ENCODE measurements at regions not wholly inside any gene's neighbourhood (a gene's known extent, or its start where the extent isn't known, plus 50 kb on each side); places are given as distances from the start of the nearest gene placed in this dataset.

DNA sequence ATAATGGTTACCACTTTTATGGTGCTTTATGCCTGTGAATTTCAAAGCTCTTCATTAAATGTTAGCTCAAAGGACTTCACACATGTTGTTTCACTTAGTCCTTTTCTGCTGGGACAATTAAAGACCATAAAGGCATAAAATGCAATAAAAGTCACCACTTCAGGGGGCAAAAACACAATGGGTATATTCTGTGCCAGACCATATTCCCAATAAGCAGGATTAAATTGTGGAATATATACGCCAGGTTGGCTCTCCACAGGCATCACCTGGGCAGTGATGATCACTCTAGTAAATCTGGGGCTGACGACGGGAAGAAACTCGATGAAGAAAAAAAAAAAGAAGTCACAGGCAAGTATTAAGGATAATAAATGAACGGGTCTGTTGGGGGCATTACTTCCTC, 370.2 kb upstream of the CNTN4 start:
- 39% methylated on average over 5 of the region's 5 CpGs for WGBS

DNA sequence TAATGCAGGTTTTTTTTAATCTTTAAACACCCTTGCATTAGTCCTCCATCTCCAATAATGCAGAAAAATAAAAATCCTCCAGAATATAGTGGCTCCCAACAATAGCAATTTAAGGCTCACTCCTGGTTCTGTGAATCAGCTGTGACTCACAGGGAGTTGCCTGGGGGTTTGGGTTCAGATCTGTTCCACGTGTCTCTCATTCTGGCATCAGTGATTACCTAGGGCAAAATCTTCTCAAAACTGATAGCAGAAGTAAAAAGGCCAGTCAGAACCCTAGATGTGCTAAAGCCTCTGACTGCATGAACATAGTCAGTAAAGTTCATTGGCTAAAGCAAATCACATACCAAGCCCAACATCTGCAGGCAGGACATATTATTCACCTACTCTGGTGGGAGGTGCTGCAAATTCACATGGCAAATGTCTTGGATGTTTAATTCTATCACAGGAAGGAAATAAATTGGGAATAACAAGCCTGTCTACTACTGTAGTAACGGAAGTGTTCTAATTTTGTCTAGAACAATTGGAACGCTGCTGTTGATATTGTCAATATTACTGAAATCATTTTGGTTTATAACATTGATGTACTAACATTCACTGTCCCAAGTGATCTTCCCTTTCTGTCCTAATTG, 364.1 kb upstream of the CNTN4 start:
- WGBS = 80% methylated on average over 3 of the region's 3 CpGs
- Histone ChIP-seq H3K27ac (no peak overlapping the region), H3K27me3 (replicated peaks; ENCODE audit: insufficient read depth) (no peaks in the 10 kb centered on the region), H3K36me3 (no peaks in the 10 kb centered on the region), H3K9me3 (no peaks in the 10 kb centered on the region), H3K4me1 (replicated peaks) (no peaks in the 10 kb centered on the region), H3K4me3 (no peak overlapping the region)
- no peak for TF ChIP-seq POLR2AphosphoS5 (IDR thresholded peaks at IDR 0.05)
- TF ChIP-seq POLR2A (IDR thresholded peaks at IDR 0.05) = no peak
- TF ChIP-seq, protein P1, sequence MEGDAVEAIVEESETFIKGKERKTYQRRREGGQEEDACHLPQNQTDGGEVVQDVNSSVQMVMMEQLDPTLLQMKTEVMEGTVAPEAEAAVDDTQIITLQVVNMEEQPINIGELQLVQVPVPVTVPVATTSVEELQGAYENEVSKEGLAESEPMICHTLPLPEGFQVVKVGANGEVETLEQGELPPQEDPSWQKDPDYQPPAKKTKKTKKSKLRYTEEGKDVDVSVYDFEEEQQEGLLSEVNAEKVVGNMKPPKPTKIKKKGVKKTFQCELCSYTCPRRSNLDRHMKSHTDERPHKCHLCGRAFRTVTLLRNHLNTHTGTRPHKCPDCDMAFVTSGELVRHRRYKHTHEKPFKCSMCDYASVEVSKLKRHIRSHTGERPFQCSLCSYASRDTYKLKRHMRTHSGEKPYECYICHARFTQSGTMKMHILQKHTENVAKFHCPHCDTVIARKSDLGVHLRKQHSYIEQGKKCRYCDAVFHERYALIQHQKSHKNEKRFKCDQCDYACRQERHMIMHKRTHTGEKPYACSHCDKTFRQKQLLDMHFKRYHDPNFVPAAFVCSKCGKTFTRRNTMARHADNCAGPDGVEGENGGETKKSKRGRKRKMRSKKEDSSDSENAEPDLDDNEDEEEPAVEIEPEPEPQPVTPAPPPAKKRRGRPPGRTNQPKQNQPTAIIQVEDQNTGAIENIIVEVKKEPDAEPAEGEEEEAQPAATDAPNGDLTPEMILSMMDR (IDR thresholded peaks at IDR 0.05) = no peak
- DNase-seq (ENCODE audit: low spot score) = no peak
- intact Hi-C loops (cut with DNase I) = no loop called here

More for the DNA sequence above, 370.2 kb upstream of the CNTN4 start:
- Histone ChIP-seq H3K36me3 (no peaks in the 10 kb centered on the region), H3K27ac (no peak overlapping the region), H3K9me3 (no peaks in the 10 kb centered on the region), H3K27me3 (replicated peaks; ENCODE audit: insufficient read depth) (no peaks in the 10 kb centered on the region), H3K4me3 (no peak overlapping the region), H3K4me1 (replicated peaks) (no peaks in the 10 kb centered on the region)
- DNase-seq (ENCODE audit: low spot score) = no peak
- intact Hi-C loops (cut with DNase I) = no loop called here
- no peak for TF ChIP-seq POLR2AphosphoS5 (IDR thresholded peaks at IDR 0.05)
- TF ChIP-seq, protein P1 (IDR thresholded peaks at IDR 0.05) = no peak
- no peak for TF ChIP-seq POLR2A (IDR thresholded peaks at IDR 0.05)

DNA sequence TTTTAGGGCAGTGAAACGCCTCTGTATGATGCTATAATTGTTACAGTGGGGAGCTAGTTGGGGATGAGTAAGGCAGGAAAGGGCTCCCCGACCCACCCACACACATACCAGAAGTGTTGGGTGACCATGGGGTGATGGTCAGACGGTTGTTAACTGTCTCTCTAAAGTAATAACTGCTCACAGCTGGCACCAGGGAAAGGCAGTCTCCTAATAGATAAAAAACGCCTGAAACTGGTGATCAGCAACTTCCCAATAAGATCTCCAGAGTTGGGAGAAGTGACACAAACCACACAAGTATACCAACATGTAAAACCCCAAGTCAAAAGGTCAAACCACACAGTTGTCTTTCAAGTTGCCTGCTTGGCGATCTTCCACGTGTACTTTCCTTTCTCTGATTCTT, 346.5 kb upstream of the CNTN4 start:
- DNase-seq (ENCODE audit: low spot score) = no peak
- Histone ChIP-seq H3K27ac (no peak overlapping the region), H3K4me3 (no peak overlapping the region), H3K27me3 (replicated peaks; ENCODE audit: insufficient read depth) (no peaks in the 10 kb centered on the region), H3K36me3 (no peaks in the 10 kb centered on the region), H3K4me1 (replicated peaks) (no peaks in the 10 kb centered on the region), H3K9me3 (no peaks in the 10 kb centered on the region)
- intact Hi-C loops (cut with DNase I) = no loop called here
- 55% methylated on average over 6 of the region's 6 CpGs for WGBS
- TF ChIP-seq POLR2A (IDR thresholded peaks at IDR 0.05) (no peak), POLR2AphosphoS5 (IDR thresholded peaks at IDR 0.05) (no peak)
- TF ChIP-seq, protein P1 (IDR thresholded peaks at IDR 0.05) = no peak

DNA sequence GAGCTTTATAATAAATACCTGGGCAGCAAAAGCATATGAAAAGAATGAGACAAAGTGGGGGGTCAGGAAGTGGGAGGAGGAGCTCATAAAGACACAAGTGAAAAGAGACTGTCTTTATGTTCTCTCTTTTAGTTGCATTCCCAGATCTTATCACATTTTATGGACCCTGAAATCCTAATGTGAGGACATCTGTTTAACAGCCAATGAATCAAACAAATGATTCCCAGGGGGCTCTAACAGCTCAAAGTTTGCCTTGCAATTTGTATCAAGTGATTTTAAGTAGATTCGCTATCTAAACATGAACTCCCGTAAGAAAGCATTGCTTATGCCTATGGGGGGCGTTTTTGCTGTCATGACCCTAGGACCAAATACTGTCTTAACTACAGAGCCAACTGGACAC, 332.3 kb upstream of the CNTN4 start:
- Histone ChIP-seq H3K4me1 (replicated peaks) (no peaks in the 10 kb centered on the region), H3K36me3 (no peaks in the 10 kb centered on the region), H3K27me3 (replicated peaks; ENCODE audit: insufficient read depth) (no peaks in the 10 kb centered on the region), H3K27ac (no peak overlapping the region), H3K9me3 (no peaks in the 10 kb centered on the region), H3K4me3 (no peak overlapping the region)
- intact Hi-C loops (cut with DNase I) = no loop called here
- WGBS = 26% methylated on average over 3 of the region's 3 CpGs
- no peak for DNase-seq (ENCODE audit: low spot score)
- TF ChIP-seq POLR2AphosphoS5 (IDR thresholded peaks at IDR 0.05) (no peak), POLR2A (IDR thresholded peaks at IDR 0.05) (no peak)
- TF ChIP-seq, protein P1 (IDR thresholded peaks at IDR 0.05) = no peak

DNA sequence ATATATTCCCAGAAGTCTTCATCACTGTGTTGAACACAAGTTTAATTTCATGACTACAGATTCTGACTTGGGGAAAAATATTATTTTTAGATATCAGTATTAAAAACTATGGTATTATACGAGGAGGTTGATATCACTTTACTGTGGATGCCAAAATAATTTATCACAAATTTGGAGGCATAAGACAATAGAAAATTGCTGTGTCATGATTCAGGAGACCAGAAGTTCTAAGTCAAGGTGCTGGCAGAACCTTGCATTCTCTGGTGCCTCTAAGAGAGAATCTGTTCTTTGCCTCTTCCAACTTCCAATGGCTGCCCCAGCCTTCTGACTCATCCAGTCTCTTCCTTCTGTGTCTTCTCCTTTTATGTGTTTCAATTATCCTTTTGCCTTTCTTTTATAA, 325.0 kb upstream of the CNTN4 start:
- DNase-seq (ENCODE audit: low spot score) = no peak
- H3K9me3 ChIP-seq = no peaks in the 10 kb centered on the region
- intact Hi-C loops (cut with DNase I) = no loop called here
- H3K27me3 ChIP-seq (replicated peaks; ENCODE audit: insufficient read depth) = no peaks in the 10 kb centered on the region
- no peaks in the 10 kb centered on the region for H3K36me3 ChIP-seq
- TF ChIP-seq POLR2A (IDR thresholded peaks at IDR 0.05) (no peak), POLR2AphosphoS5 (IDR thresholded peaks at IDR 0.05) (no peak)
- TF ChIP-seq, protein P1 (IDR thresholded peaks at IDR 0.05) = no peak
- no peak overlapping the region for H3K4me3 ChIP-seq
- no peak overlapping the region for H3K27ac ChIP-seq
- H3K4me1 ChIP-seq (replicated peaks) = no peaks in the 10 kb centered on the region
- WGBS = 89% methylated on average over 1 of the region's 1 CpG
